ENCODE measurements at regions not wholly inside any gene's neighbourhood (a gene's known extent, or its start where the extent isn't known, plus 50 kb on each side); places are given as distances from the start of the nearest gene placed in this dataset.
"Not testable (repeated sequence)": the region's sequence is repeated elsewhere in the genome, so short reads cannot be mapped to it uniquely, and the experiment has no call there.

DNA sequence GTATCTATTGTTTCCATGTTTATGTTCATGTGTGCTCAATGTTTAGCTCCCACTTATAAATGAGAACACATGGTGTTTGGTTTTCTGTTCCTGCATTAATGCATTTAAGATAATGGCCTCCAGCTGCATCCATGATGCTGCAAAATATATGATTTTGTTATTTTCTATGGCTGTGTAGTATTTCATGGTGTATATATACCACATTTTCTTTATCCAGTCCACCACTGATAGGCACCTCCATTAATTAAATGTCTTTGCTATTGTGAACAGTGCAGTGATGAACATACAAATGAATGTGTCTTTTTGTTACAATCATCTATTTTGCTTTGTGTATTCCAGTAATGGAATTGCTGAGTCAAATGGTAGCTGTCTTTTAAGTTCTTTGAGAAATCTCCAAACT is 329.4 kb upstream of the MAGI2 start:
- DNase-seq (ENCODE audit: low read depth in 2 of 3, low spot score in 1 of 3): no peak

DNA sequence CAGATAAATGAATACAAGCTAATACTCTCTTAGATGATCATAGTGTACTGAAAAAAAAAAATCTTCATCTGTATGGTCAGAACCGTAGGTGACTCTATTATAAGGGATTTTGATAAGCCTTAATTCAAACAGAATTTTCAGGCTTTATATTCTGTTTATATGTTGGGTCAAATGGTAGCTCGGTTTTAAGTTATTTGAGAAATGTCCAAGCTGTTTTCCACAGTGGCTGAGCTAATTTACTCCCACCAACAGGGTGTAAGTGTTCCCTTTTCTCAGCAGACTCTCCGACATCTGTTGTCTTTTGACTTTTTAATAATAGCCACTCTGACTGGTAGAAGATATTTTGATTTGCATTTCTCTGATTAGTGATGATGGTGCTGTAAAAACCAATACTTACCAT is 328.8 kb upstream of the MAGI2 start:
- DNase-seq (ENCODE audit: low read depth in 2 of 3, low spot score in 1 of 3): no peak

DNA sequence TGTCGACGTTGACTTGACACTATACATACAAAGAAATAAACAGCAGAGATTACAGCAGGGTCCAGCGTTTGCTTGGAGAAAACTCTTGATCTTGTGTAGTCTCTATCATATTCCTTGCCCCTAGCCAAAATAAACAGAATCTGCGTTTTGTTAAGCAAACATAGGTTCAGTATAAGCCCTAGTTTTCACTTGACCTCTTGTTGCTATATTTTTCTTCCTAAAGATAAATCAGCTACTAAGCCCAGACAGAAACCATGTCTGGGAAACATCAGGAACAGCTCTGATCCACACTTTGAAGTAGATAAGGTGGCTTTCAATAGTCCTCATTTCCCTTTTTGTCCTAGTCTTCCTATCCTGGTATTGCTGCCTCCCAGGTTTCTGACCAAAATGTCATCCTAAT is 328.2 kb upstream of the MAGI2 start:
- no peak for DNase-seq (ENCODE audit: low read depth in 2 of 3, low spot score in 1 of 3)

DNA sequence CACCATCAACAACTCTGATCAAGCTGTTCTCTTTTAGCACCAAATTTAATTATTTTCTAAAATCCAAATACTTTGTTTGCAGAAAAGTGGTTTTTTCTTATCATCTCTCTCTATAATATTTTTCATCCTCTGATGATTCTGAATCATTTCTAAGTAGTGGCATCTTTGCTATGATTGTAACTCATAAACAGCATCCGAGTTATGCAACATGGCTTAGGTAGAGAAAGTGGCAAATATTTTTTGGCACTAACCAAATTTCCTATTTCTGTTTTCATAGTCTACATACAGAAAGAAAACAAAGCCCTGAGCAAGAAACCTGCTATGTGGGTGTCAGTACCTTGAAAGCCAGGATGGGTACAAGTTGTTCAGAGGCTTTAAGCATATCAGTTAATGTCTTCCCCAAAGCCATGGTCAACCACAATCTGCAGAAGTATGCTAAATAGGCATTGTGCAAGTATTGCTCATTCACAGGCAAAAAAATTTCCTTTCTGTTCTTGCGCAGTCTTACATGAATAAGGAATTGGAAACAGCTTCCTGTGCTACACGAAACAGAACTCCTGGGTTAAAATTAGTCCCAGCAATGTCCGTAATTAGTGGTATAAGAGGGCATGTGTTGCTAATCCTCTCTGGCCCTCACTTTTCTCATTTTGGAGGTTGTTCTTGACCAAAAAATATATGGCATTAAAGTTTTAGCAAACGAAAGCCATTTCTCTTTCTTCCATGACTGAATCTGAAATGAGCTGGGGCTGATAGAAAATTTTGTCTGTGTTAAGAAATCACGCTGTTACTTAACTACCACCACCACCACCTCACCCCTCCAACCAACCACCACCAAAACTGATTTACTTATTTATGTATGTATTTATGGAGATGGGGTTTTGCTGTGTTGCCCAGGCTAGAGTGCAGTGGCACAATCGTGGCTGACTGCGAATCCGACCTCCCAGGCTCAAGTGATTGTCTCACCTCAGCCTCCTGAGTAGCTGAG is 325.6 kb upstream of the MAGI2 start:
- no peak for DNase-seq (ENCODE audit: low read depth in 2 of 3, low spot score in 1 of 3)

DNA sequence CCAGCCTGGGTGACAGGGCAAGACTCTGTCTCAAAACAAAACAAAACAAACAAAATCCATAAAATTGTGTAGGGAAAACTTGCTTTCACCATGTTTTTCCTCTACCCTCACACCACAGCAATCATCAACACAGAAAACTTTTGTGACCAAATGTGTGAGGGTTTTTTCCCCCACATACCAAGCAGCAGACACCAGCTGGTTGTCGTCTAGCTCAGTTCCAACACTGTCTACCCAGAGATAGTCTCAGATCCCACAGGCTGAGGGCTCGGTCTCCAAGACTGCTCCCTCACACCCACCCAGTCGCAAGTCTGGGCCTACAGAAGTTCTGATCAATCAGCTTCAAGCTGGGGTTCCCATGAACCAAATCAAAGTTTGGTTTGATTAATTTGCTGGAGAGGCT is 322.4 kb upstream of the MAGI2 start:
- DNase-seq (ENCODE audit: low read depth in 2 of 3, low spot score in 1 of 3): no peak

DNA sequence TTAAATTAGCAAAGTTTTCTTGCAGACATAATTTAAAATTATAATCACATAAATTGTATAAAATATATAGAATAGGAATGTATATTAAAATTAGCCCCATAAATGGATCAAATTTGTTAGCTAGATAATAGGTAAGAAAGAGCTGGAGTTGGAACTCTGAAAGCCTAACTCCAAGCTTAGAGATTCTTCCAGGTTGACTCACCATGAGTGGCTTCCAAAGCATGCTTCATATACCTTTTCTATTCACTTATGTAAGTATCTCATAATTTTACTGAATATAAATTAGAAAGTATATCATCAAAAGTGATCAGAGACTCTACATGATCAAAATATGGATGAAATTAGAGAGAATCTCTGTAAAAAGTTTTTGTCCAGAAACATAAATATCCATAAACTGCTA is 320.7 kb upstream of the MAGI2 start:
- no peak for DNase-seq (ENCODE audit: low read depth in 2 of 3, low spot score in 1 of 3)

DNA sequence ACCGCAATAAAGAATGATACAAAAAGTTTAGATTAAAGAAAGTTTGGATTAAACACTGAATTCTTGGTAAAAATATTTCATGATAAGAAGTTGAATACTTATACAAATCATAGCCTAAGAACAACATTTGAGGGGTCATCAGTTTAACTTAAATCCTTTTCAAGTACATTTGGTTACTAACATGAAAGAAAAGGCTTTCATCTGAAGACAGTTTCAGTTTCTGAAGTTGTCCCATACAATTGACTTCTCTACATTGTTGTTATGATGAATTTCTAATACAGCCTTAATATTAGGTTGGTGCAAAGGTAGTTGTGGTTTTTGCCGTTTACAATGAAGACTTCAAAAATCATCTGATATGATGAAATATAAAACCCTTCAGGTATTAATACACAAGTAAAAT is 317.5 kb upstream of the MAGI2 start:
- no peak for DNase-seq (ENCODE audit: low read depth in 2 of 3, low spot score in 1 of 3)

DNA sequence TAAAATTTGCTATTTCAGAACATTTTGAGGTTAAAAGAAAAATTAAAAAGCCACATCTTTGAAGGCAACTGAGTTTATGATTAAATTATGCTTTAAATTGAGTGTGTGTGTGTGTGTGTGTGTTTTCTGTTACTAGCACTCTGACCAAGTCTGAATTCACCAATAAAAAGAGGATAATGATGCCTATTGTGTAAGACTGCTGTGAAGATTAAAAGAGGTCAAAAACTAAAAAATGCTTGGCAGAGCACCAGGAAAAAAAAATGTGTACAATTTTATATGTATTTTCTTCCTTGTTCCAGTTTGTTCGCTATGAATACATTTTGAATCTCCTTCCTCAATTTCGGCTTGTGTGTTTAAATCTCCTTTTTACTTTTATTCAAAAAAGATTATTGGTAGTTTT is 316.6 kb upstream of the MAGI2 start:
- no peak for DNase-seq (ENCODE audit: low read depth in 2 of 3, low spot score in 1 of 3)

DNA sequence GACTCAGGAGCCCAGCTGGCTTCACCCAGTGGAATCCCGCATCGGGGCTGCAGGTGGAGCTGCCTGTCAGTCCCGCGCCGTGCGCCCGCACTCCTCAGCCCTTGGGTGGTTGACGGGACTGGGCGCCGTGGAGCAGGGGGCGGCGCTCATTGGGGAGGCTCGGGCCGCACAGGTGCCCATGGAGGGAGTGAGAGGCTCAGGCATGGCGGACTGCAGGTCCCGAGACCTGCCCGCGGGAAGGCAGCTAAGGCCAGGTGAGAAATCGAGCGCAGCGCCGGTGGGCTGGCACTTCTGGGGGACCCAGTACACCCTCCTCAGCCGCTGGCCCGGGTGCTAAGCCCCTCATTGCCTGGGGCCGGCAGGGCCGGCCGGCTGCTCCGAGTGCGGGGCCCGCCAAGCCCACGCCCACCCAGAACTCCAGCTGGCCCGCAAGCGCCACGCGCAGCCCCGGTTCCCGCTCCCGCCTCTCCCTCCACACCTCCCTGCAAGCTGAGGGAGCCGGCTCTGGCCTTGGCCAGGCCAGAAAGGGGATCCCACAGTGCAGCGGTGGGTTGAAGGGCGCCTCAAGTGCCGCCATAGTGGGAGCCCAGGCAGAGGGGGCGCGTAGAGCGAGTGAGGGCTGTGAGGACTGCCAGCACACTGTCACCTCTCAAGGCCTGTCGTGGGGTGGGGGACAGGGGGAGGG is 314.6 kb upstream of the MAGI2 start:
- DNase-seq (ENCODE audit: low read depth in 2 of 3, low spot score in 1 of 3): not testable (repeated sequence)

DNA sequence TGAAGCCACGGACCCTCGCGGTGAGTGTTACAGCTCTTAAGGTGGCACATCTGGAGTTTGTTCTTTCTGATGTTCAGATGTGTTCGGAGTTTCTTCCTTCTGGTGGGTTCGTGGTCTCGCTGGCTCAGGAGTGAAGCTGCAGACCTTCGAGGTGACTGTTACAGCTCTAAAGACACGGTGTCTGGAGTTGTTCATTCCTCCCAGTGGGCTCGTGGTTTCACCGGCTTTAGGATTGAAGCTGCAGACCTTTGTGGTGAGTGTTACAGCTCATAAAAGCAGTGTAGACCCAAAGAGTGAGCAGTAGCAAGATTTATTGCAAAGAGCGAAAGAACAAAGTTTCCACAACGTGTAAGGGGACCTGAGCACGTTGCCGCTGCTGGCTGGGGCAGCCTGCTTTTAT is 313.7 kb upstream of the MAGI2 start:
- DNase-seq (ENCODE audit: low read depth in 2 of 3, low spot score in 1 of 3): not testable (repeated sequence)

DNA sequence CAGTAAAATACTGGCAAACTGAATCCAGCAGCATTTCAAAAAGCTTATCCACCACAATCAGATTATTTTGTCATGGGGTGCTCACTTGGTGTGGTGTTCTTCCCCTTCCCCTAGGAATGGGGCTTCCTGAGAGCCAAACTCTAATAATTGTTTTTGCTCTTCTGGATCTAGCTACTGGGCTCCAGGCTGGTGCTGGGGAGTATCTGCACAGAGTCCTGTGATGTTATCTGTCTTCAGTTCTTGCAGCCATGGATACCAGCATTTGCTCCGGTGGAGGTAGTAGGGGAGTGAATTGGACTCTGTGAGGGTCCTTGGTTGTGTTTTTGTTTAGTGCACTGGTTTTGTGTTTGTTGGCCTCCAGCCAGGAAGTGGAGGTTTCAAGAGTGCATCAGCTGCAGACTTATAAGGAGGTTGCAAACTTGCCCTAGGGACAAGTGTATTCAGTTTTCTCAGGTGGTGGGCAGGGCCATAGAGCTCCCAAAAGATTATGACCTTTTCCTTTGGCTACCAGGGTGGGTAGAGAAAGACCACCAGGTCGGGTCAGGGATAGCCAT is 308.5 kb upstream of the MAGI2 start:
- no peak for DNase-seq (ENCODE audit: low read depth in 2 of 3, low spot score in 1 of 3)

DNA sequence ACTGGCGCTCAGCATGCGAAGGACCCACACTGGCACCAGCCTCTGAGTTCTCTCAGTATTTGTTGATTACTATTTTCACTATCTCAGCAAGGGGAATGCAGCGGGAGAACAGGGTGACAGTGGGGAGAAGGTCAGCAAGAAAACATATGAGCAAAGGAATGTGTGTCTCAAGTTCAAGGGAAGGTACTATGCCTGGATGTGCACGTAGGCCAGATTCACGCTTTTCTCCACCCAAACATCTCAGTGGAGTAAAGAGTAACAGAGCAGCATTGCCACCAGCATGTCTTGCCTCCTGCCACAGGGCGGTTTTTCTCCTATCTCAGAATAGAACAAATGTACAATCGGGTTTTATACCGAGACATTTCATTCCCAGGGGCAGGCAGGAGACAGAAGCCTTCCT is 297.5 kb upstream of the MAGI2 start:
- DNase-seq (ENCODE audit: low read depth in 2 of 3, low spot score in 1 of 3): not testable (repeated sequence)

DNA sequence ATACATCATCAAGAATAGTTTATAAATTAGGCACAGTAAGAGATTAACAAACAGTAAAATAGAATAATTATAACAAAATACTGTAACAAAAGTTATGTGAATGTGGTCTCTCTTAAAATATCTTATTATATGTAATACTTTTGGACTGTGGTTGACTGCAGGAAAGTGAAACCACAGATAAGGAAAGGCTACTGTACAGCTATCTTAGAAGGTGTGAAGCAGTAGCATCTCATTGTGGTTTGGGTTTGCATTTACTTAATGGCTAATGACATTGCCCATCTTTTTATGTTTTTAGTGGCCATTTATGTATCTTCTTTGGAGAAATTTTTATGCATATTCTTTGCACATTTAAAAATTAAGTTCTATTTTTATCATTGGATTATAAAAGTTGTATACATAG is 296.4 kb upstream of the MAGI2 start:
- no peak for DNase-seq (ENCODE audit: low read depth in 2 of 3, low spot score in 1 of 3)

DNA sequence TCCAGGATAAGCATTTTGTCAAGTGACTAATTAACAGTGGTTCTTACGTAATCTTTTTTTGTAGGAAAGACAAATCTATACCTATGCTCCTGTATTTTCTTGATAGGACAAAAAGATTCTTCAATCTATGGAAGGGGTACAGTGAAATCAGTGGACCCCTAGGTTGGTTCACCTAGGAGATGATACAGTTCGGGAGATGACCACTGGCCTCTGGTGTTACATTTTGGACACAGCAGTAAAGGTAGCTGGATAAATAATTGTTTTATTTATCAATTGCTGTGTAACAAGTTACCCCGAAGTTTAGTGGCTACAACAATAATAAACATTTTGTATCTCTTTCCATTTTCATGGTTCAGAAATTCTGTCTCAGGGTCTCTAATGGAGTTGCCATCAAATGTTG is 288.2 kb upstream of the MAGI2 start:
- no peak for DNase-seq (ENCODE audit: low read depth in 2 of 3, low spot score in 1 of 3)

DNA sequence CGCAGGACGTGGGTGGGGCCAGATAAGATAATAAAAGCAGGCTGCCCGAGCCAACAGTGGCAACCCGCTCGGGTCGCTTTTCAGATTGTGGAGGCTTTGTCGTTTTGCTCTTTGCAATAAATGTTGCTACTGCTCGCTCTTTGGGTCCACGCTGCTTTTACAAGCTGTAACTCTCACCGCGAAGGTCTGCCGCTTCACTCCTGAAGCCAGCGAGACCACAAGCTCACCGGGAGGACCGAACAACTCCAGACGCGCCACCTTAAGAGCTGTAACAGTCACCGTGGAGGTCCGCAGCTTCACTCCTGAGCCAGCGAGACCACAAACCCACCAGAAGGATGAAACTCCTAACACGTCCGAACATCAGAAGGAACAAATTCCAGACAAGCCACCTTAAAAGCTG is 286.6 kb upstream of the MAGI2 start:
- DNase-seq (ENCODE audit: low read depth in 2 of 3, low spot score in 1 of 3): no peak

DNA sequence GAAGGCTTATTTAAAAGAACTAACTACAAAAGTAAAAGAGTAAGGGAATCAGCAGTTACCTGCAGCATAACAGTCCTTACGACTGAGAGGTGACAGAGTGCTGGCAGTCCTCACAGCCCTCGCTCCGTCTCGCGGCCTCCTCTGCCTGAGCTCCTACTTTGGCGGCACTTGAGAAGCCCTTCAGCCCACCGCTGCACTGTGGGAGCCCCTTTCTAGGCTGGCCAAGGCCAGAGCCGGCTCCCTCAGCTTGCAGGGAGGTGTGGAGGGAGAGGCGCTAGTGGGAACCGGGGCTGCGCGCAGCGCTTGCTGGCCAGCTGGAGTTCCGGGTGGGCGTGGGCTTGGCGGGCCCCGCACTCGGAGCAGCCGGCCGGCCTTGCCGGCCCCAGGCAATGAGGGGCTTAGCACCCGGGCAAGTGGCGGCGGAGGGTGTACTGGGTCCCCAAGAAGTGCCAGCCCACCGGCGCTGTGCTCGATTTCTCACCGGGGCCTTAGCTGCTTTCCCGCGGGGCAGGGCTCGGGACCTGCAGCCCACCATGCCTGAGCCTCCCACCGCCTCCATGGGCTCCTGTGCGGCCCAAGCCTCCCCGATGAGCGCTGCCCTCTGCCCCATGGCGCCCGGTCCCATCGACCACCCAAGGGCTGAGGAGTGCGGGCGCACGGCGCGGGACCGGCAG is 285.7 kb upstream of the MAGI2 start:
- DNase-seq (ENCODE audit: low read depth in 2 of 3, low spot score in 1 of 3): not testable (repeated sequence)

DNA sequence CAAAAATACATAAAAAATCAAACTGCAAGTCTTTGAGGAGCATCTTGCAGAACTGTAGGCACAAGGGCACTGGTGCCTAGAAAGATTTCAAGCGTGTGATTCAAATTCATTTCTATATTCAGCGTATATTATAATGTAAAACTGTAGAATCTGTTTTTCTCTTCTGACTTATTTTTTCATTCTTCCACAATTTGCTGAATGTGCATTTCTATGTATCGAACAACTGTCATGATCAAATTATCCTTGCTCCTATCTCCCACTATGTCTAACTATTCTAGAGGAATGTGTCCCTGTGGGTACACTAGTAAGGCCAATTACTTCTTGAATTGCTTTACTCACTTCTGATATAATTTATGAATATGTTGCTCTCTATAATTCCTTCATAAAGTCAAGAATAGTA is 283.0 kb upstream of the MAGI2 start:
- DNase-seq (ENCODE audit: low read depth in 2 of 3, low spot score in 1 of 3): no peak

DNA sequence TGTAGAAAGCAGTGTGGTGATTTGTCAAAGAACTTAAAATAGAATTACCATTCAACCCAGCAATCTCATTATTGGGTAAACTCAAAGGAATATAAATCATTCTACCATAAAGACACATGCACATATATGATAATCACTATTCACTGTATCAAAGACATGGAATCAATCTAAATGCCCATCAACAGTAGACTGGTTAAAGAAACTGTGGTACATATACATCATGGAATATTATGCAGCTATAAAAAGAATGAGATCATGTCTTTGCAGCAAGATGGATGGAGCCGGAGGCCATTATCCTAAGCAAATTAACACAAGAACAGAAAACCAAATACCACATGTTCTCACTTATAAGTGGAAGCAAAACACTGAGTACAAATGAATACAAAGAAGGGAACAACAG is 281.5 kb upstream of the MAGI2 start:
- no peak for DNase-seq (ENCODE audit: low read depth in 2 of 3, low spot score in 1 of 3)

DNA sequence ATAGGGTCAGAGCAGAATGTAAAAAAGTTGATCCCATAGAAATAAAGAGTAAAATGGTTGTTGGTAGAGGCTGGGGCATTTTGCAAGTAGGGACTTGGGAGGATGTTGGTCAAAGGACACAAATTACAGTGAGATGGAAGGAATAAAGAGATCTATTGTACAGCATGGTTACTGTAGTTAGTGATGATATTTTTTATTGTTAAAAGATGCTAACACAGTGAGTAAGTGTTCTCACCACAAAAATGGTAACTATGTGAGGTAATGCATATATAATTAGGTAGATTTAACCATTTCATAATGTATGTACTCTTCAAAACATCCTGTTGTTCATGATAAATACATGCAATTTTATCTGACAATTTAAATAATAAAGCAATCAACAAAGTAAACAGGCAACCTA is 280.7 kb upstream of the MAGI2 start:
- DNase-seq (ENCODE audit: low read depth in 2 of 3, low spot score in 1 of 3): no peak

DNA sequence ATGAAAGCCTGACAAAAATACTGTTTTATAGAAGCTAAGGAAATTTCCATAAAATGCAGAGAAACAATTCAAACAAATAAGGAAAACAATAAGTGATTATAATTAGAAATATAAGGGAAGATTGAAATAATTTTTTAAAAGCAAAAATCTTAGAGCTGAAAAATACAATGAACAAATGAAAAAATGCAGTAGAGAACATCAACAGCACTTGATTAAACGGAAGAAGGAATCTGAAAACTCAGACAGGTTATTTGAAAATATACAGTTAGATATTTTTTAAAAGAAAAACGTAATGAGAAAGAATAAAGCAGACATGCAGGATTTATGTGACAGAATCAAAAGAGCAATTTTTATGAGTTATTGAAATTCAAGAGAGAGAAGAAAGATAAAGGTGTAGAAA is 279.1 kb upstream of the MAGI2 start:
- no peak for DNase-seq (ENCODE audit: low read depth in 2 of 3, low spot score in 1 of 3)

DNA sequence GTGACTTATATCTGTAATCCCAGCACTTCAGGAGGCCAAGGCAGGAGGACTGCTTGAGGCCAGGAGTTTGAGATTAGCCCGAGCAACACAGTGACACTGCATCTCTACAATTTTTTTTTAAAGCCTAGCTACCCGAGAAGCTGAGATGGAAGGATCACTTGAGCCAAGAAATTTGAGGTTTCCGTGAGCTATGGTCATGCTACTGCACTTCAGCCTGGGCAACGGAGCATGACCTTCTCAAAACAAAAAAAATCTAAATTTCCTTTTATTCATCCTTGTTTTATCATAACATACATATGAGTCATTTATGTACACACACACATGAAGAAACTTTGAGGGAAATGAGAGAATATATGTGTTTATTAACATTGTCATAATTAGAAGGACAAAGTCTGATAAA is 277.5 kb upstream of the MAGI2 start:
- DNase-seq (ENCODE audit: low read depth in 2 of 3, low spot score in 1 of 3): no peak
